NCI-H510A (cell line): ENCODE measurements at regions not wholly inside any gene's neighbourhood (a gene's known extent, or its start where the extent isn't known, plus 50 kb on each side); places are given as distances from the start of the nearest gene placed in this dataset.

Experiments
- DNase-seq: peaks from one replicate; lab custom pipeline; 2025; lab: John Stamatoyannopoulos, UW

- DNase-seq = no peak
These were observed 295.3 kb downstream of the AACS start for GRCh38 chr12:125360540-125360939.

- no peak for DNase-seq
These were observed 305.8 kb downstream of the AACS start for GRCh38 chr12:125371033-125371432.

- no peak for DNase-seq
These were observed 306.9 kb downstream of the AACS start for GRCh38 chr12:125372085-125372484.

- DNase-seq = no peak
These were observed 308.1 kb downstream of the AACS start for GRCh38 chr12:125373375-125373774.

- no peak for DNase-seq
These were observed 311.2 kb downstream of the AACS start for GRCh38 chr12:125376422-125376821.

GRCh38 chr12:125377093-125377492, 311.9 kb downstream of the AACS start:
- DNase-seq = no peak

GRCh38 chr12:125381373-125381772, 316.1 kb downstream of the AACS start:
- no peak for DNase-seq

GRCh38 chr12:125382926-125383325, 317.7 kb downstream of the AACS start:
- no peak for DNase-seq

GRCh38 chr12:125386652-125387051, 321.4 kb downstream of the AACS start:
- no peak for DNase-seq

GRCh38 chr12:125387206-125387605, 322.0 kb downstream of the AACS start:
- DNase-seq = no peak

- no peak for DNase-seq
These were observed 323.9 kb downstream of the AACS start for GRCh38 chr12:125389061-125389697.

GRCh38 chr12:125393569-125393968, 328.3 kb downstream of the AACS start:
- DNase-seq = no peak

- DNase-seq = no peak
These were observed 330.5 kb downstream of the AACS start for GRCh38 chr12:125395583-125396215.

GRCh38 chr12:125399489-125399888, 334.3 kb downstream of the AACS start:
- no peak for DNase-seq

- DNase-seq = no peak
These were observed 337.9 kb downstream of the AACS start for GRCh38 chr12:125402874-125403789.

- DNase-seq = no peak
These were observed 338.6 kb downstream of the AACS start for GRCh38 chr12:125403843-125404242.

- DNase-seq = no peak
These were observed 340.9 kb downstream of the AACS start for GRCh38 chr12:125406131-125406530.

GRCh38 chr12:125408718-125409117, 343.5 kb downstream of the AACS start:
- no peak for DNase-seq

GRCh38 chr12:125412506-125412905, 347.3 kb downstream of the AACS start:
- DNase-seq = no peak

- no peak for DNase-seq
These were observed 352.2 kb downstream of the AACS start for GRCh38 chr12:125417446-125417845.

- DNase-seq = no peak
These were observed 353.8 kb downstream of the AACS start for GRCh38 chr12:125418902-125419564.

GRCh38 chr12:125424909-125425308, 359.7 kb downstream of the AACS start:
- DNase-seq = no peak
